ENCODE measurements at regions not wholly inside any gene's neighbourhood (a gene's known extent, or its start where the extent isn't known, plus 50 kb on each side); places are given as distances from the start of the nearest gene placed in this dataset.
"Not testable (repeated sequence)": the region's sequence is repeated elsewhere in the genome, so short reads cannot be mapped to it uniquely, and the experiment has no call there.

- no peak for DNase-seq
These were observed 299.5 kb downstream of the PREX1 start for GRCh38 chr20:48528346-48528745.

GRCh38 chr20:48527771-48528170, 300.0 kb downstream of the PREX1 start:
- DNase-seq, result no peak

DNA sequence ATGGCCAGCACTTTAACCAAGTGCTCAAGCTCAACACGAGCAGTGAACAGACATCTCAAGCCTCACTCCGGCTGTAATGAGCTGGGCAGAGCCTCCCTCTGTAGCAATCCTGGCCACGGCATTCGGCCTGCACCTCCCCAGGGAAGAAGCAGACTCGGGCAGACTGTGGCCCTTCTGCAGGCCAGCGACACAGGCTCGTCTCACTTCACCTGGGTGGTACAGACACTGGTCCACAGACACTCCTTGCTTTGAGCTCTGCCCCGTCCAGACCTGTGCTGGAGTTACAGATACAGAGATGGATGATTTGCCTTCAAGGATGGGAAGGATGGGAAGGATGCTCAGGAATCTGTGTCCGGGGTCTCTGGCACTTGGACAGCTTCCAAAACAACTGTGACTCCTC, 300.9 kb downstream of the PREX1 start:
- DNase-seq, result no peak

DNA sequence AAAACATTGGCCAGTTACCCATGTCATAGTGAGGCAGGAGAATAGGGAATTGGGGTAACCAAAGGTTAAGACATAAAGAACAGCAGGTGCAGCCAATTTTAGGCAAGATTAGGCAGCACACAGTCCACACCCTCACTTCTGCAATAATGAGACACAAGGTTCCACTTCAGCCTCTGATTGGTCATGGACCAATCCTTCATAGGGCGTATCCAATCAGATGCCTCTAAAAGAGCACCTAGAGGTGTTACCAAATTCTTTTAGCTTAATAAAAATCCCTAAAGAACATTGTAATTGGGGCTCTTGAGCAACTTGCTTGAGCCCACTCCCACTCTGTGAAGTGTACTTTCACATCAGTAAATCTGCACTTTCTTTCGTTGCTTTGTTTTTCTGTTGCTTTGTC, 302.4 kb downstream of the PREX1 start:
- DNase-seq, result no peak

GRCh38 chr20:48524582-48524981, 303.2 kb downstream of the PREX1 start:
- no peak for DNase-seq

- DNase-seq, result no peak
These were observed 304.4 kb downstream of the PREX1 start for GRCh38 chr20:48523191-48523995.

DNA sequence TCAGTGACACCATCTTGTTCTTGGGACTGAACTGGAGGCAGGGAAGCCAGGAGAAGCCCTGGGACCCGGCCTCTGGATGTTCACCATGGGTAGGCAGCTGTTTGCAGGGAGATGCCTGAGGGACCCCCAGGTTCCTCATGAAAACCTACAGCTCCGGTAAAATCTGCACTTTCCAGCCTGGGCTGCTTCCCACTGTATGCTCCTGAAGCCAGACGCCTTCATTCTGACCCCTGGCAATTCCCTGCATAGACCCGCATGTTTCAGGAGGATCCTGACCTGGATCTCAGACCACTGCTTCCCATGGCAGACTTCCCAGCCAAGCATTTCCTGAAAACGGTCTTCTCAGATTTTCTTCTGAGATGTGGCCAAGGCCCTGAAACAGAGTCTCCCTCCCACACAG, 306.7 kb downstream of the PREX1 start:
- DNase-seq, result no peak

- peak; percentile 44 for DNase-seq
These were observed 311.6 kb downstream of the PREX1 start for GRCh38 chr20:48516196-48516595.

GRCh38 chr20:48514577-48514976, 313.2 kb downstream of the PREX1 start:
- DNase-seq, result not testable (repeated sequence)

- not testable (repeated sequence) for DNase-seq
These were observed 315.3 kb downstream of the PREX1 start for GRCh38 chr20:48512539-48512938.

- DNase-seq, result not testable (repeated sequence)
These were observed 322.7 kb downstream of the PREX1 start for GRCh38 chr20:48505066-48505465.

- DNase-seq, result no peak
These were observed 324.5 kb downstream of the PREX1 start for GRCh38 chr20:48503166-48503815.

GRCh38 chr20:48502758-48503157, 325.0 kb downstream of the PREX1 start:
- no peak for DNase-seq

DNA sequence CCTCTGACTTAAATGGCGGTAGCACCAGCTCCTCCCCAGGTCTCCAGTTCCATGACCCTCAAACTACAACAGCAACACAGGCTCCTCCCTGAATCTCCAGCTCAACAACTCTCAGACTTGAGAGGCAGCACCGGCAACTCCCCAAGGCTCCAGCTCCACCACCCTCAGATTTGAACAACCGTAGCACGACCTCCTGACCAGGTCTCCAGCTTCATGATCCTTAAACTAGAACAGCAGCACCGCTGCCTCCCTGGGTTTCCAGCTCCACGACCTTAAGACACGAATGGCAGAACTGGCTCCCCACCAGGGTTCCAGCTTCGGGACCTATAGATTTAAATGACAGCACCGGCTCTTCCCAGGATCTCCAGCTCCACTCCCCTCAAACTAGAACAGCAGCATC, 325.8 kb downstream of the PREX1 start:
- no peak for DNase-seq

GRCh38 chr20:48500900-48501299, 326.9 kb downstream of the PREX1 start:
- not testable (repeated sequence) for DNase-seq

DNA sequence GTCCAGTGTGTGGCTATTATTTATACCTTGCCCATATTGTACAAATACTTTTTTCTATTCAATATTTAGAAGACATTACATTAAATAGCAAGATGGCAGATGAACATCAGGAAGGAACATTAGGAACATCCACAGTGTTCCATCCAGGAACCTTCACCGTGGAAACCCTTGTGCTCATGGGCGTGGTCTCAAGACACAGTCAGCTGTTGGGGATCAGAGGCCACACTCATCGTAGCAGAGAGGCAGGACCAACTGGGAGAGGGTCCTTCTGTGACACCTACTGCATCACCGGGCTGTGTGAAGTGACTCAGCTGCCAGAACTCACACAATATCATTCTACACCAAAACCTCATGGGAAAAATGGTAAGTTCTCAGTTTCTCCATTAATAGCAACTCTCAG, 328.9 kb downstream of the PREX1 start:
- DNase-seq, result not testable (repeated sequence)

DNA sequence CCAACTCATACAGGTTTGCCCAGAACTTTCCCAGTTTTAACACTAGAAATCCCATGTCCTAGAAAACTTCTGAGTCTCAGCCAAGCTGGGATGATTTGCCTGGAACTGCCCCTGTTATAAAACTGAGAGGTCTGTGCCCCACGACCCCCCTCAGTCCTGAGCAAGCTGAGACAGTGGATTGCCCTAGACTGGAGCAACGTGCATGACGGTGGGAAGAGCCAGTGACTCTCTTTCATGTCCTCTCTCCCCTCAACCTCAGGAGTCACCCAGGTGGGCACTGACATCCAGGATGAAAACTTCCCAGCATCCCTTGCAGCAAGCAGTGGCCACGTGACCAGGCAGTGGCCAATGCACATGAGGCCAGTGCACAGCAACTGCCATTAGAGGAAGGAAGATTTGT, 329.7 kb downstream of the PREX1 start:
- not testable (repeated sequence) for DNase-seq

DNA sequence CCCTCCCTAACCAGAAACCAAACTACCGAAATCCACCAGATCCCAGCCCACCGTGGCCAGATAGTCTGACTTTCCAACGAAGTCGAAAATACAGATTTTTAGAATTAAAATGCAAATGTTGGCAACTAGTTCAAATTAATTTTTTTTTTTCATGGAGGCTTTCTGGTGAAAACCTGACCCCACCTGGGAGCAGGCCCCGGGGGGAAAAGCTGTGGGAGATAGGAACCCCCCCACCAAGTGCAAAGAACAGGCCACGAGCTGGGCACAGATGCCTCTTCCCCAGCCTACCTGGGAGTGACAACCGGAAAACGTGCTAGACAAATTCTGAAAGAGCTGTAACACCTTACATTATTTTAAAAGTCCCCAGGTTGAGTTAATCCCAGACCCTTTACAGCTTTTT, 333.8 kb downstream of the PREX1 start:
- DNase-seq, result no peak

- DNase-seq, result not testable (repeated sequence)
These were observed 334.5 kb downstream of the PREX1 start for GRCh38 chr20:48493331-48493730.

- no peak for DNase-seq
These were observed 335.1 kb downstream of the PREX1 start for GRCh38 chr20:48492715-48493070.

DNA sequence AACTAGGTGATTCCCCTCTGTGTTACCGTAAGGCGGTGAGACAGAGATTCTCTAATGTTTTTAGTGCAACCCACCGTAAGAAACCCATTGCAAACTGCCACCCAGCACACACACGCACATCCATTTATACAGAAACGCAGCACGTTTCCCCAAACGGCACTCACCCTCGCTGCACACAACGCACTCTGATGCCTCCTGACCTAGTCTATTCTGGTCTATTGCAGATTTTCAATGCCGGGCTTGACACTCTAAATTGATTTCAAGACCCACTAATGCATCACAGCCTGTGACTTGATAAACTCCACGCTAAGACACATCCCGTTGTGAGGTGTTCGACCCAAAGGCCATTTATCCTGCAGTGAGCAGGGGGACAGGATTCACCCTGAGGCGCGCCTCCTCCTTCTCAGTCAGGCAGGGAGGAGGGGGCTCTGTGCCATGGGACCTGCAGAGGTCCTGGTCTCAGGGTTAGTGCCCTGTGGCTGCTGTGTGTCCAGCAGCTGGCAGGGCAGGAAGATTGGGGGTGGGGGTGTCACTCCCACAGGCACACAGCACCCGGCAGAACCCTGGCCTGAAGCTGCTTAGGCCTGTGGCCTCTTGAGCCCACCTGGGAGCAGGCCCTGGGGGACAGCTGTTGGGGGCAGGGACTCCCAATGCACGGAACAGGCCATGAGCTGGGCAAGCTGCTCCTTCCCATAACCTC, 335.6 kb downstream of the PREX1 start:
- DNase-seq, result no peak

GRCh38 chr20:48490961-48491831, 336.6 kb downstream of the PREX1 start:
- no peak for DNase-seq

DNA sequence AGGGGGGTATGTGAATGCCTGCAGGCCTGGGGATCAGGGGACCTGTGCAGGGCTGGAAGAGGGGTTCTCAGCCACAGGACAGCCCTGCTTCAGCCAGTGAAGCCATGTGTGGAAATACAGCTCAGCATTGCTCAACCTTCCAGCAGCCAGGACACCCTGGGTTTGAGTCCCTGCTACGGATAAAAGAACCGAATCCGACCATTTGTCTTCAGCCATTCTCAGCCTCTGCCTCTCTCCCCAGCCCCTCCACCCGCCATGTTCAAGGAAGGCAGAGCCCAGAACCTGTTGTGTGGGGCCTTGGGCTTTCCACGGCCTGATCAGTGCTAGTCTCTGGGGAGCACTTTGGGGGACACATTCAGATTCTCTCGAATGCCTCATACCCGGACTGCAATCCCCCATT, 337.5 kb downstream of the PREX1 start:
- not testable (repeated sequence) for DNase-seq

All from DMS153 (cell line).